NCI-H2029 (cell line): ENCODE measurements at regions not wholly inside any gene's neighbourhood (a gene's known extent, or its start where the extent isn't known, plus 50 kb on each side); places are given as distances from the start of the nearest gene placed in this dataset.
A peak's percentile ranks its signal among the peaks of the same experiment; 100 is the strongest.

Experiments
- DNase-seq: peaks from one replicate; lab custom pipeline; 2025; lab: John Stamatoyannopoulos, UW

GRCh38 chr13:34414616-34415015, 527.5 kb upstream of the NBEA start:
- no peak for DNase-seq

- peak; percentile 60 for DNase-seq
Measured at GRCh38 chr13:34416971-34417380, 525.1 kb upstream of the NBEA start.

- no peak for DNase-seq
Measured at GRCh38 chr13:34417896-34418295, 524.2 kb upstream of the NBEA start.

GRCh38 chr13:34419025-34419424, 523.0 kb upstream of the NBEA start:
- DNase-seq: peak; percentile 27

- DNase-seq: no peak
Measured at GRCh38 chr13:34419755-34420154, 522.3 kb upstream of the NBEA start.

- DNase-seq: no peak
Measured at GRCh38 chr13:34420702-34421346, 521.2 kb upstream of the NBEA start.

GRCh38 chr13:34421347-34421719, 520.7 kb upstream of the NBEA start:
- no peak for DNase-seq

GRCh38 chr13:34421858-34422475, 520.1 kb upstream of the NBEA start:
- no peak for DNase-seq

- DNase-seq: no peak
Measured at GRCh38 chr13:34422956-34423355, 519.1 kb upstream of the NBEA start.

- DNase-seq: no peak
Measured at GRCh38 chr13:34425327-34425949, 516.6 kb upstream of the NBEA start.

- no peak for DNase-seq
Measured at GRCh38 chr13:34428911-34429310, 513.2 kb upstream of the NBEA start.

- DNase-seq: no peak
Measured at GRCh38 chr13:34430294-34430693, 511.8 kb upstream of the NBEA start.

GRCh38 chr13:34431827-34432581, 510.1 kb upstream of the NBEA start:
- no peak for DNase-seq

- no peak for DNase-seq
Measured at GRCh38 chr13:34435338-34435737, 506.7 kb upstream of the NBEA start.

GRCh38 chr13:34437873-34438272, 504.2 kb upstream of the NBEA start:
- no peak for DNase-seq

GRCh38 chr13:34452831-34453230, 489.2 kb upstream of the NBEA start:
- no peak for DNase-seq

- no peak for DNase-seq
Measured at GRCh38 chr13:34458756-34459715, 483.0 kb upstream of the NBEA start.

GRCh38 chr13:34459856-34460255, 482.2 kb upstream of the NBEA start:
- DNase-seq: no peak

- DNase-seq: no peak
Measured at GRCh38 chr13:34462843-34463242, 479.2 kb upstream of the NBEA start.

GRCh38 chr13:34464011-34464410, 478.1 kb upstream of the NBEA start:
- no peak for DNase-seq

GRCh38 chr13:34465423-34465922, 476.6 kb upstream of the NBEA start:
- no peak for DNase-seq

- no peak for DNase-seq
Measured at GRCh38 chr13:34466301-34466700, 475.8 kb upstream of the NBEA start.
